ENCODE measurements at regions not wholly inside any gene's neighbourhood (a gene's known extent, or its start where the extent isn't known, plus 50 kb on each side); places are given as distances from the start of the nearest gene placed in this dataset.
A peak's percentile ranks its signal among the peaks of the same experiment; 100 is the strongest.

GRCh38 chr2:133720429-133720828 lies 152.2 kb upstream of the NCKAP5 start:
- Mint-ChIP-seq H3K4me1 (ENCODE audit: unreplicated experiment) (peaks cover 32% of the 10 kb centered on the region), H3K27ac (ENCODE audit: unreplicated experiment) (no peak overlapping the region), H3K9me3 (ENCODE audit: unreplicated experiment) (no peaks in the 10 kb centered on the region), H3K27me3 (ENCODE audit: unreplicated experiment) (no peaks in the 10 kb centered on the region), H3K4me3 (ENCODE audit: unreplicated experiment) (no peak overlapping the region), H3K36me3 (ENCODE audit: unreplicated experiment) (no peaks in the 10 kb centered on the region)
- no peak for TF ChIP-seq CTCF (IDR thresholded peaks at IDR 0.05)
- no peak for DNase-seq (ENCODE audit: extremely low spot score, unreplicated experiment)

- H3K36me3 Mint-ChIP-seq (ENCODE audit: unreplicated experiment), result no peaks in the 10 kb centered on the region
- H3K27ac Mint-ChIP-seq (ENCODE audit: unreplicated experiment), result peak overlapping the region; percentile 19
- TF ChIP-seq CTCF (IDR thresholded peaks at IDR 0.05), result no peak
- H3K4me3 Mint-ChIP-seq (ENCODE audit: unreplicated experiment), result no peak overlapping the region
- no peaks in the 10 kb centered on the region for H3K27me3 Mint-ChIP-seq (ENCODE audit: unreplicated experiment)
- DNase-seq (ENCODE audit: extremely low spot score, unreplicated experiment), result no peak
- no peaks in the 10 kb centered on the region for H3K9me3 Mint-ChIP-seq (ENCODE audit: unreplicated experiment)
- H3K4me1 Mint-ChIP-seq (ENCODE audit: unreplicated experiment), result peaks cover 32% of the 10 kb centered on the region
Measured at GRCh38 chr2:133721118-133721517, 152.9 kb upstream of the NCKAP5 start.

- Mint-ChIP-seq H3K4me3 (ENCODE audit: unreplicated experiment) (no peak overlapping the region), H3K27me3 (ENCODE audit: unreplicated experiment) (no peaks in the 10 kb centered on the region), H3K9me3 (ENCODE audit: unreplicated experiment) (no peaks in the 10 kb centered on the region), H3K36me3 (ENCODE audit: unreplicated experiment) (no peaks in the 10 kb centered on the region), H3K4me1 (ENCODE audit: unreplicated experiment) (peaks cover 35% of the 10 kb centered on the region), H3K27ac (ENCODE audit: unreplicated experiment) (no peak overlapping the region)
- DNase-seq (ENCODE audit: extremely low spot score, unreplicated experiment), result no peak
- no peak for TF ChIP-seq CTCF (IDR thresholded peaks at IDR 0.05)
Measured at GRCh38 chr2:133723133-133723532, 154.9 kb upstream of the NCKAP5 start.

- Mint-ChIP-seq H3K4me1 (ENCODE audit: unreplicated experiment) (peaks cover 4% of the 10 kb centered on the region), H3K36me3 (ENCODE audit: unreplicated experiment) (no peaks in the 10 kb centered on the region), H3K27me3 (ENCODE audit: unreplicated experiment) (no peaks in the 10 kb centered on the region), H3K9me3 (ENCODE audit: unreplicated experiment) (no peaks in the 10 kb centered on the region), H3K27ac (ENCODE audit: unreplicated experiment) (no peak overlapping the region), H3K4me3 (ENCODE audit: unreplicated experiment) (no peak overlapping the region)
- TF ChIP-seq CTCF (IDR thresholded peaks at IDR 0.05), result no peak
- no peak for DNase-seq (ENCODE audit: extremely low spot score, unreplicated experiment)
Measured at GRCh38 chr2:133726973-133727372, 158.7 kb upstream of the NCKAP5 start.

- H3K4me1 Mint-ChIP-seq (ENCODE audit: unreplicated experiment), result peaks cover 16% of the 10 kb centered on the region
- TF ChIP-seq CTCF (IDR thresholded peaks at IDR 0.05), result no peak
- H3K4me3 Mint-ChIP-seq (ENCODE audit: unreplicated experiment), result no peak overlapping the region
- no peaks in the 10 kb centered on the region for H3K27me3 Mint-ChIP-seq (ENCODE audit: unreplicated experiment)
- DNase-seq (ENCODE audit: extremely low spot score, unreplicated experiment), result no peak
- H3K27ac Mint-ChIP-seq (ENCODE audit: unreplicated experiment), result no peak overlapping the region
- no peaks in the 10 kb centered on the region for H3K36me3 Mint-ChIP-seq (ENCODE audit: unreplicated experiment)
- H3K9me3 Mint-ChIP-seq (ENCODE audit: unreplicated experiment), result peaks cover 4% of the 10 kb centered on the region
Measured at GRCh38 chr2:133732059-133732458, 163.8 kb upstream of the NCKAP5 start.

Measured in osteocyte (in vitro differentiated cells).